ENCODE measurements at regions not wholly inside any gene's neighbourhood (a gene's known extent, or its start where the extent isn't known, plus 50 kb on each side); places are given as distances from the start of the nearest gene placed in this dataset.
"Not testable (repeated sequence)": the region's sequence is repeated elsewhere in the genome, so short reads cannot be mapped to it uniquely, and the experiment has no call there.

- DNase-seq (ENCODE audit: low read depth) = peak; percentile 5
Measured at GRCh38 chr14:38047195-38047902, 160.4 kb upstream of the SSTR1 start.

GRCh38 chr14:38053666-38054065 is 154.0 kb upstream of the SSTR1 start:
- no peak for DNase-seq (ENCODE audit: low read depth)

- DNase-seq (ENCODE audit: low read depth) = no peak
Measured at GRCh38 chr14:38056270-38056669, 151.4 kb upstream of the SSTR1 start.

GRCh38 chr14:38062223-38062622 is 145.5 kb upstream of the SSTR1 start:
- not testable (repeated sequence) for DNase-seq (ENCODE audit: low read depth)

GRCh38 chr14:38063711-38064320 is 143.9 kb upstream of the SSTR1 start:
- no peak for DNase-seq (ENCODE audit: low read depth)

GRCh38 chr14:38065106-38065762 is 142.5 kb upstream of the SSTR1 start:
- no peak for DNase-seq (ENCODE audit: low read depth)

GRCh38 chr14:38070061-38070588 is 137.6 kb upstream of the SSTR1 start:
- DNase-seq (ENCODE audit: low read depth) = no peak

- DNase-seq (ENCODE audit: low read depth) = peak; percentile 71
Measured at GRCh38 chr14:38073641-38074040, 134.1 kb upstream of the SSTR1 start.

GRCh38 chr14:38074081-38074480 is 133.6 kb upstream of the SSTR1 start:
- no peak for DNase-seq (ENCODE audit: low read depth)

- no peak for DNase-seq (ENCODE audit: low read depth)
Measured at GRCh38 chr14:38074754-38075153, 132.9 kb upstream of the SSTR1 start.

GRCh38 chr14:38078393-38078792 is 129.3 kb upstream of the SSTR1 start:
- DNase-seq (ENCODE audit: low read depth) = no peak

GRCh38 chr14:38079268-38079667 is 128.4 kb upstream of the SSTR1 start:
- no peak for DNase-seq (ENCODE audit: low read depth)

- no peak for DNase-seq (ENCODE audit: low read depth)
Measured at GRCh38 chr14:38079886-38080285, 127.8 kb upstream of the SSTR1 start.

GRCh38 chr14:38080696-38081095 is 127.0 kb upstream of the SSTR1 start:
- DNase-seq (ENCODE audit: low read depth) = no peak

GRCh38 chr14:38083039-38083438 is 124.7 kb upstream of the SSTR1 start:
- DNase-seq (ENCODE audit: low read depth) = no peak

GRCh38 chr14:38089123-38089522 is 118.6 kb upstream of the SSTR1 start:
- DNase-seq (ENCODE audit: low read depth) = no peak

- DNase-seq (ENCODE audit: low read depth) = no peak
Measured at GRCh38 chr14:38090506-38090905, 117.2 kb upstream of the SSTR1 start.

- DNase-seq (ENCODE audit: low read depth) = peak; percentile 81
Measured at GRCh38 chr14:38098074-38098836, 109.4 kb upstream of the SSTR1 start.

- DNase-seq (ENCODE audit: low read depth) = no peak
Measured at GRCh38 chr14:38101679-38102078, 106.0 kb upstream of the SSTR1 start.

GRCh38 chr14:38103542-38104225 is 104.0 kb upstream of the SSTR1 start:
- DNase-seq (ENCODE audit: low read depth) = no peak

GRCh38 chr14:38105106-38105702 is 102.5 kb upstream of the SSTR1 start:
- no peak for DNase-seq (ENCODE audit: low read depth)
